ENCODE measurements at regions not wholly inside any gene's neighbourhood (a gene's known extent, or its start where the extent isn't known, plus 50 kb on each side); places are given as distances from the start of the nearest gene placed in this dataset.

DNA sequence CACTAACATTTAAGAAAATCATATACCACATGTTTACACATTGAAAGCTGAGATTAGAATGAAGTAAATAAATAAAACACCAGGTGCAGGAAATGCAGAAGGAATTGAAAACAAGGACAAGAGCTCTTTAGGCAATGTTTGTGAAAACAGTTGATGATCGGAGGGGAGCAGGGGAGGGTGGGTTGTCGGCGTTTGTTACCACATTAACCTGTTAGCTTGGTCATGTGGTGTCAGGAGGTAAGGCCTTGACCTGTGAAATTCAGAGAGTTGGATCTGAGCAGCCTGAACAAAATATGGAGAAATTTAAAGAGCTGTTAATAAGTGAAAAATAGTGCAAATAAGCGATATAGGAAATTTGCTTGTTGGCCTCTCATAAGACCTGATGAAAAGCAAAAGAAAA is 759.9 kb downstream of the PDHA2 start:
- TF ChIP-seq CTCF (conservative IDR thresholded peaks at IDR 0.05; ENCODE audit: low read length) = no peak
- no peak for DNase-seq (ENCODE audit: low read depth)

GRCh38 chr4:96602661-96603060 is 762.8 kb downstream of the PDHA2 start:
- no peak for DNase-seq (ENCODE audit: low read depth)
- TF ChIP-seq CTCF (conservative IDR thresholded peaks at IDR 0.05; ENCODE audit: low read length) = no peak
- H3K4me3 ChIP-seq (ENCODE audit: low read length) = no peak overlapping the region

More for the DNA sequence above, 759.9 kb downstream of the PDHA2 start:
- H3K4me3 ChIP-seq (ENCODE audit: low read length) = no peak overlapping the region

GRCh38 chr4:96603641-96604040 is 763.7 kb downstream of the PDHA2 start:
- no peak overlapping the region for H3K4me3 ChIP-seq (ENCODE audit: low read length)
- TF ChIP-seq CTCF (conservative IDR thresholded peaks at IDR 0.05; ENCODE audit: low read length) = no peak
- no peak for DNase-seq (ENCODE audit: low read depth)

- DNase-seq (ENCODE audit: low read depth) = no peak
- no peak overlapping the region for H3K4me3 ChIP-seq (ENCODE audit: low read length)
- no peak for TF ChIP-seq CTCF (conservative IDR thresholded peaks at IDR 0.05; ENCODE audit: low read length)
These were observed 766.6 kb downstream of the PDHA2 start for GRCh38 chr4:96606451-96606850.

GRCh38 chr4:96626023-96626422 is 786.1 kb downstream of the PDHA2 start:
- H3K4me3 ChIP-seq (ENCODE audit: low read length) = no peak overlapping the region
- no peak for DNase-seq (ENCODE audit: low read depth)
- no peak for TF ChIP-seq CTCF (conservative IDR thresholded peaks at IDR 0.05; ENCODE audit: low read length)

DNA sequence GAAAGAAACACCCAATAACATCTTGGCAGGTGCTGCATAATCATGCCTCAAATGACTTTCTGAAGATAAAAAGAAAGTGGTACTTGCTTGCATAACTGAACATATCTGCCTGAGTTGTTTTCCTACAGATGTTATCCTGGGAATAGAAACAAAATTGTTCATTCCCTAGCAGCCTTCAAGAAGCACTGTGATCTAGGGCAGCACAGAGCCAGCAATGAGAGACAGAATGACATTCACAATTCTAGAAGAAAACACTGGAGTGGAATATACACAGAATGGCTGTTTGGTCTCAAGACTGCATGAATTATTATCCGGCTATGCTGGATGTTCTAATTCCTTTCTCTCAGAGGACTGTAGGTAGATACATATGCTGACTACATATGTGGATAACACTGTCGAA is 790.9 kb downstream of the PDHA2 start:
- H3K4me3 ChIP-seq (ENCODE audit: low read length) = no peak overlapping the region
- no peak for TF ChIP-seq CTCF (conservative IDR thresholded peaks at IDR 0.05; ENCODE audit: low read length)
- DNase-seq (ENCODE audit: low read depth) = no peak

GRCh38 chr4:96637971-96638412 is 798.1 kb downstream of the PDHA2 start:
- no peak for TF ChIP-seq CTCF (conservative IDR thresholded peaks at IDR 0.05; ENCODE audit: low read length)
- H3K4me3 ChIP-seq (ENCODE audit: low read length) = no peak overlapping the region
- DNase-seq (ENCODE audit: low read depth) = no peak
